OCI-LY7 (cell line): ENCODE measurements at regions not wholly inside any gene's neighbourhood (a gene's known extent, or its start where the extent isn't known, plus 50 kb on each side); places are given as distances from the start of the nearest gene placed in this dataset.

Source experiments
- CTCF ChIP-seq: fragments of 200-600 bp; sonication (generic); conservative IDR thresholded peaks from 2 replicates; pipeline ENCODE4 v1.5.1; 2014; ENCODE audit warnings: mild to moderate bottlenecking, antibody characterized with exemption, low read length, moderate library complexity, mixed read lengths
- EZH2phosphoT487 ChIP-seq: fragments of 200-600 bp; sonication (generic); IDR thresholded peaks from 2 replicates; pipeline ENCODE4 v1.6.1; 2018; ENCODE audit warnings: low read depth, borderline replicate concordance, mild to moderate bottlenecking, mixed run types, antibody characterized with exemption, low read length, moderate library complexity, mixed read lengths

- TF ChIP-seq CTCF = no peak
- no peak for TF ChIP-seq EZH2phosphoT487
These were observed 77.1 kb upstream of the VSTM2A start for GRCh38 chr7:54465095-54465494.
